ENCODE measurements at regions not wholly inside any gene's neighbourhood (a gene's known extent, or its start where the extent isn't known, plus 50 kb on each side); places are given as distances from the start of the nearest gene placed in this dataset.

GRCh38 chr18:1294229-1294628 lies 389.6 kb downstream of the ADCYAP1 start:
- ChIA-PET CTCF (no interaction called here), POLR2A (no interaction called here)
- Histone ChIP-seq H3K4me1 (ENCODE audit: insufficient read depth, low read length) (no peaks in the 10 kb centered on the region), H3K4me3 (ENCODE audit: low read length) (no peak overlapping the region), H3K36me3 (ENCODE audit: insufficient read depth, low read length) (no peaks in the 10 kb centered on the region), H3K27ac (ENCODE audit: low read depth in 1 of 2, low read length in 2 of 2) (no peak overlapping the region), H3K27me3 (ENCODE audit: control insufficient read depth in 1 of 2, insufficient read depth in 2 of 2, low read length in 2 of 2) (no peaks in the 10 kb centered on the region), H3K9me3 (ENCODE audit: control insufficient read depth in 1 of 2, insufficient read depth in 1 of 2, low read length in 2 of 2) (peaks cover 0 to 8% of the 10 kb centered on the region in 2 experiments)
- Mint-ChIP-seq H3K36me3 (ENCODE audit: low read depth) (no peaks in the 10 kb centered on the region), H3K9me3 (peaks cover 16% of the 10 kb centered on the region), H3K4me1 (ENCODE audit: low read depth) (no peaks in the 10 kb centered on the region), H3K27ac (no peak overlapping the region), H3K4me3 (no peak overlapping the region), H3K27me3 (no peaks in the 10 kb centered on the region)
- ATAC-seq (ENCODE audit: poor library complexity) (no peak), DNase-seq (no peak)
- intact Hi-C loops (cut with DNase I, micrococcal nuclease): no loop called here
- no peak for TF ChIP-seq CTCF (IDR thresholded peaks at IDR 0.05)

DNA sequence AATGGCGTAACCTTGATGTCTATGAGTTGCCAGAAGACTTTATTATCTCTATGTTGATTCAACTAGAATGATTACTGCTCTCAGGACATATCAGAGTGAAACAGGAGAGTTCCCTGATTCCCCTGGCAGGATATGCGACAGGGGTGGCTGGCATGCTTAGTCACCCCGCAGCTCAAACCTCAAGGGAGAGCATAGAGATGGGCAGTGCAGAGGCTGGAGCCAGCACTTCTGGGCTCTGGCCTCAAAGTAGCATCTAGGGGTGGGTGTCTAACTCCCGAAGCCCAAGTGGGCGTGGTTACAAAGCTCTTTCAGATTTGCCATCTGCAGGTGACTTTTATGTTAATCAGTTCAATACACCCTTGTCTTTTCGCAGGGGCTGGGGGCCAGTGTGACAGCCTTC lies 391.6 kb downstream of the ADCYAP1 start:
- H3K4me1 ChIP-seq (ENCODE audit: insufficient read depth, low read length): no peaks in the 10 kb centered on the region
- POLR2A ChIA-PET: no interaction called here
- intact Hi-C loops (cut with DNase I, micrococcal nuclease): no loop called here
- H3K27me3 ChIP-seq (ENCODE audit: control insufficient read depth in 1 of 2, insufficient read depth in 2 of 2, low read length in 2 of 2): no peaks in the 10 kb centered on the region
- no peaks in the 10 kb centered on the region for H3K36me3 Mint-ChIP-seq (ENCODE audit: low read depth)
- no peak for TF ChIP-seq CTCF (IDR thresholded peaks at IDR 0.05)
- CTCF ChIA-PET: no interaction called here
- no peak for ATAC-seq (ENCODE audit: poor library complexity)
- H3K36me3 ChIP-seq (ENCODE audit: insufficient read depth, low read length): no peaks in the 10 kb centered on the region
- H3K9me3 Mint-ChIP-seq: peaks cover 16% of the 10 kb centered on the region
- no peak overlapping the region for H3K4me3 ChIP-seq (ENCODE audit: low read length)
- no peak overlapping the region for H3K27ac ChIP-seq (ENCODE audit: low read depth in 1 of 2, low read length in 2 of 2)
- peaks cover 0 to 8% of the 10 kb centered on the region in 2 experiments for H3K9me3 ChIP-seq (ENCODE audit: control insufficient read depth in 1 of 2, insufficient read depth in 1 of 2, low read length in 2 of 2)
- H3K4me1 Mint-ChIP-seq (ENCODE audit: low read depth): no peaks in the 10 kb centered on the region
- H3K27me3 Mint-ChIP-seq: no peaks in the 10 kb centered on the region
- no peak for DNase-seq
- no peak overlapping the region for H3K27ac Mint-ChIP-seq
- H3K4me3 Mint-ChIP-seq: no peak overlapping the region

DNA sequence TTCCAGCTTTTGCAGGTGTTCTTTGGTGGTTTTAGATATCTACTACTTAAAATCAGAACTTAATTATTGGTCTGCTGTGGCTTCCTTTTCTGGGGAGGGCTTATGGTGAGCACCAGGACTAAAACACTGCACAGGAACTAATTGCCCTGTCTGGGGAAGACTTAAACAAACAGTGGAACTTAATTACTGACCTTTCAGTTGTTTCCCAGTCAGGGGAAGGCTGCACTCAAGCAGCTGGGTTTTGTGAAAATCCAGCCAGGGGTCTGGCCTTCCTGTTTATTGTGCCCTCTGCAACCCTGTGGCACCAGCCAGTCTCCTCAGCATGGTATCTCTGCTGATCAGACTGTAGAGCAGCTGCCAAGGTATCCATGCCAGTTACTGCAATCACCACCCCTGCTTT lies 398.2 kb downstream of the ADCYAP1 start:
- H3K36me3 ChIP-seq (ENCODE audit: insufficient read depth, low read length): no peaks in the 10 kb centered on the region
- DNase-seq: no peak
- no peaks in the 10 kb centered on the region for H3K9me3 ChIP-seq (ENCODE audit: control insufficient read depth in 1 of 2, insufficient read depth in 1 of 2, low read length in 2 of 2)
- intact Hi-C loops (cut with DNase I, micrococcal nuclease): no loop called here
- H3K4me3 ChIP-seq (ENCODE audit: low read length): no peak overlapping the region
- Mint-ChIP-seq H3K27ac (no peak overlapping the region), H3K36me3 (ENCODE audit: low read depth) (no peaks in the 10 kb centered on the region), H3K4me1 (ENCODE audit: low read depth) (no peaks in the 10 kb centered on the region), H3K9me3 (peaks cover 14% of the 10 kb centered on the region), H3K27me3 (no peaks in the 10 kb centered on the region), H3K4me3 (no peak overlapping the region)
- H3K27me3 ChIP-seq (ENCODE audit: control insufficient read depth in 1 of 2, insufficient read depth in 2 of 2, low read length in 2 of 2): no peaks in the 10 kb centered on the region
- H3K4me1 ChIP-seq (ENCODE audit: insufficient read depth, low read length): no peaks in the 10 kb centered on the region
- CTCF ChIA-PET: no interaction called here
- no peak for TF ChIP-seq CTCF (IDR thresholded peaks at IDR 0.05)
- ATAC-seq (ENCODE audit: poor library complexity): no peak
- POLR2A ChIA-PET: no interaction called here
- H3K27ac ChIP-seq (ENCODE audit: low read depth in 1 of 2, low read length in 2 of 2): no peak overlapping the region
